ENCODE measurements at regions not wholly inside any gene's neighbourhood (a gene's known extent, or its start where the extent isn't known, plus 50 kb on each side); places are given as distances from the start of the nearest gene placed in this dataset.

- ChIA-PET CTCF (no interaction called here), POLR2A (ENCODE audit: unreplicated experiment) (no interaction called here)
- Histone ChIP-seq H3K56ac (ENCODE audit: extremely low read depth, insufficient read depth, low read length) (no peak overlapping the region), H3K23ac (ENCODE audit: low read depth, low read length) (no peak overlapping the region), H3K79me1 (ENCODE audit: low read depth in 1 of 2, low read length in 2 of 2) (no peaks in the 10 kb centered on the region), H4K91ac (ENCODE audit: insufficient read depth, low read depth, low read length) (no peak overlapping the region), H3K27me3 (ENCODE audit: control insufficient read depth, insufficient read depth, low read length) (no peaks in the 10 kb centered on the region), H3K4ac (ENCODE audit: low read depth, low read length) (no peak overlapping the region), H2BK20ac (ENCODE audit: low read depth, low read length) (no peak overlapping the region), H4K20me1 (ENCODE audit: insufficient read depth, low read length) (no peaks in the 10 kb centered on the region), H2AK5ac (ENCODE audit: low read depth, low read length) (no peak overlapping the region; the same call in 1 of the 2 replicates), H3K36me3 (ENCODE audit: control insufficient read depth, insufficient read depth, low read length) (no peaks in the 10 kb centered on the region), H3K18ac (ENCODE audit: low read depth, low read length) (no peak overlapping the region; the same call in 1 of the 2 replicates), H3K9ac (ENCODE audit: low read depth, low read length) (no peak overlapping the region), H3K9me1 (ENCODE audit: insufficient read depth, low read length) (0 out of 2 replicates have a peak, but pooled peaks cover 8% of the 10 kb centered on the region), H4K5ac (ENCODE audit: low read depth, low read length) (no peak overlapping the region; the same call in 1 of the 2 replicates), H2AK9ac (replicated peaks; ENCODE audit: low read depth, low read length, poor library complexity) (no peak overlapping the region), H3K14ac (replicated peaks; ENCODE audit: low read depth, low read length) (no peak overlapping the region), H3K27ac (ENCODE audit: insufficient read depth, low read length) (no peak overlapping the region), H4K8ac (ENCODE audit: low read depth in 2 of 2, low read length in 2 of 2) (no peak overlapping the region), H3K4me2 (ENCODE audit: low read depth, low read length) (no peak overlapping the region), H2BK120ac (ENCODE audit: low read depth, low read length) (no peak overlapping the region), H3K4me1 (ENCODE audit: control insufficient read depth, insufficient read depth, low read length) (peaks cover 24% of the 10 kb centered on the region), H3K9me3 (ENCODE audit: control insufficient read depth, insufficient read depth, low read length) (no peaks in the 10 kb centered on the region), H3K4me3 (ENCODE audit: insufficient read depth, low read depth, low read length) (no peak overlapping the region), H2AFZ (replicated peaks; ENCODE audit: low read length, poor library complexity) (no peak overlapping the region), H2BK5ac (ENCODE audit: low read depth, low read length, poor library complexity, severe bottlenecking) (no peak overlapping the region), H2BK15ac (ENCODE audit: low read depth, low read length) (no peak overlapping the region)
- WGBS, 2 experiments (ENCODE audit: extremely low coverage in 2 of 2, insufficient read length in 1 of 2): 89% methylated on average over 6 of the region's 7 CpGs; no CpG with 5 or more reads in 1 of the 2 experiments
- TF ChIP-seq CHD1 (IDR thresholded peaks at IDR 0.05; ENCODE audit: low read depth, low read length) (no peak), RAD21 (IDR thresholded peaks at IDR 0.05; ENCODE audit: low read length) (no peak), RFX5 (IDR thresholded peaks at IDR 0.05; ENCODE audit: low read depth, low read length) (no peak), CTCF (conservative IDR thresholded peaks at IDR 0.05; ENCODE audit: low read depth, low read length) (no peak), MAFK (IDR thresholded peaks at IDR 0.05; ENCODE audit: low read depth, low read length) (no peak), CEBPB (IDR thresholded peaks at IDR 0.05; ENCODE audit: low read depth, low read length) (no peak), BHLHE40 (IDR thresholded peaks at IDR 0.05; ENCODE audit: low read depth, low read length) (no peak), NFE2L2 (IDR thresholded peaks at IDR 0.05; ENCODE audit: low read depth, low read length) (no peak)
- in situ Hi-C loops (cut with MboI; ENCODE audit: low sequenced_read_pairs): no loop called here
- DNase-seq (no peak), ATAC-seq (ENCODE audit: low read depth) (no peak)
- intact Hi-C loops (cut with micrococcal nuclease): no loop called here
- no TSS peak for BruUV-seq (replicated peaks)
- dilution Hi-C loops (cut with HindIII; ENCODE audit: low sequenced_read_pairs, unreplicated experiment): no loop called here
These were observed 154.4 kb upstream of the DIO3 start for GRCh38 chr14:101406921-101407320.
